Liver (tissue), 8 donors: ENCODE measurements at regions not wholly inside any gene's neighbourhood (a gene's known extent, or its start where the extent isn't known, plus 50 kb on each side); places are given as distances from the start of the nearest gene placed in this dataset.

Experiments used
- DNase-seq: peaks from one replicate; pipeline ENCODE4 v3.0.0-alpha.2; 2017; ENCODE audit warnings: low spot score
- H3K27ac ChIP-seq, 2 donors: one replicate each; pipeline ENCODE4 v1.7.0; 2013; ENCODE audit warnings: inconsistent platforms in 2 of 2, low read length in 2 of 2, control low read depth in 1 of 2, low read depth in 1 of 2, mild to moderate bottlenecking in 1 of 2
- H3K27me3 ChIP-seq, 4 donors: one replicate each; pipeline versions ENCODE4 v1.6.1 to v1.7.0; 2013; ENCODE audit warnings: low read length in 3 of 4, inconsistent platforms in 1 of 4, mild to moderate bottlenecking in 1 of 4, moderate library complexity in 1 of 4; ENCODE audit not compliant: control insufficient read depth in 4 of 4, insufficient read depth in 4 of 4
- H3K36me3 ChIP-seq, 4 donors: one replicate each; pipeline versions ENCODE4 v1.6.1 to v1.7.0; 2013; ENCODE audit warnings: low read length in 3 of 4, mild to moderate bottlenecking in 3 of 4, low read depth in 1 of 4, moderate library complexity in 1 of 4; ENCODE audit not compliant: control insufficient read depth in 4 of 4, insufficient read depth in 3 of 4
- H3K4me1 ChIP-seq, 4 donors: one replicate each; pipeline versions ENCODE4 v1.6.1 to v1.7.0; 2013; ENCODE audit warnings: low read length in 3 of 4, mild to moderate bottlenecking in 3 of 4, moderate library complexity in 1 of 4; ENCODE audit not compliant: control insufficient read depth in 4 of 4, insufficient read depth in 4 of 4
- H3K4me3 ChIP-seq, 3 donors: one replicate each; pipeline versions ENCODE4 v1.6.1 to v1.7.0; 2013; ENCODE audit warnings: low read length in 3 of 3, control low read depth in 1 of 3, low read depth in 1 of 3, mild to moderate bottlenecking in 1 of 3
- H3K9ac ChIP-seq, 2 donors: one replicate each; pipeline ENCODE4 v1.7.0; 2013; ENCODE audit warnings: low read length in 2 of 2, mild to moderate bottlenecking in 2 of 2, moderate library complexity in 2 of 2, control low read depth in 1 of 2, low read depth in 1 of 2
- H3K9me3 ChIP-seq, 4 donors: one replicate each; pipeline versions ENCODE4 v1.6.1 to v1.7.0; 2013; ENCODE audit warnings: low read length in 3 of 4; ENCODE audit not compliant: control insufficient read depth in 4 of 4
- EGR1 ChIP-seq, 2 donors: IDR thresholded peaks; 2 replicates each; pipeline ENCODE4 v1.6.1; 2016 to 2018; ENCODE audit warnings: antibody characterized with exemption in 2 of 2, low read depth in 2 of 2
- FOXA1 ChIP-seq: IDR thresholded peaks from 2 replicates; pipeline ENCODE4 v1.6.1; 2016; ENCODE audit warnings: antibody characterized with exemption
- FOXA2 ChIP-seq: IDR thresholded peaks from 2 replicates; pipeline ENCODE4 v1.6.1; 2016; ENCODE audit warnings: antibody characterized with exemption
- GABPA ChIP-seq, 2 donors: IDR thresholded peaks in 1 of 2; conservative IDR thresholded peaks in 1 of 2; 2 replicates each; pipeline ENCODE4 v1.6.1; 2016; ENCODE audit warnings: antibody characterized with exemption in 2 of 2, mild to moderate bottlenecking in 1 of 2, moderate library complexity in 1 of 2
- HNF4A ChIP-seq, 2 donors: conservative IDR thresholded peaks; 2 replicates each; pipeline ENCODE4 v1.6.1; 2016; ENCODE audit warnings: antibody characterized with exemption in 2 of 2, mild to moderate bottlenecking in 2 of 2
- HNF4G ChIP-seq: IDR thresholded peaks from 2 replicates; pipeline ENCODE4 v1.6.1; 2016; ENCODE audit warnings: antibody characterized with exemption
- JUND ChIP-seq, 2 donors: IDR thresholded peaks; 2 replicates each; pipeline ENCODE4 v1.6.1; 2016; ENCODE audit warnings: antibody characterized with exemption in 2 of 2
- RAD21 ChIP-seq, 2 donors: IDR thresholded peaks; 2 replicates each; pipeline ENCODE4 v1.6.1; 2016; ENCODE audit warnings: antibody characterized with exemption in 2 of 2, mild to moderate bottlenecking in 2 of 2
- RXRA ChIP-seq, 2 donors: IDR thresholded peaks; 2 replicates each; pipeline ENCODE4 v1.6.1; 2017 to 2018; ENCODE audit warnings: antibody characterized with exemption in 2 of 2, mild to moderate bottlenecking in 1 of 2
- SP1 ChIP-seq: IDR thresholded peaks from 2 replicates; pipeline ENCODE4 v1.6.1; 2018; ENCODE audit warnings: antibody characterized with exemption, mild to moderate bottlenecking
- TAF1 ChIP-seq: conservative IDR thresholded peaks from 2 replicates; pipeline ENCODE4 v1.6.1; 2016; ENCODE audit warnings: antibody characterized with exemption, mild to moderate bottlenecking
- YY1 ChIP-seq: IDR thresholded peaks from 2 replicates; pipeline ENCODE4 v1.6.1; 2016; ENCODE audit warnings: antibody characterized with exemption, mild to moderate bottlenecking
- WGBS: extraction: QIAGEN DNeasy Blood & Tissue Kit; methylation state at CpG from one replicate; pipeline ENCODE4 v1.1.7; 2013; 5-methylcytosine and 5-hydroxymethylcytosine counted together
- TF ChIP-seq, protein P1 (sequence below): IDR thresholded peaks from 2 replicates; pipeline ENCODE4 v1.6.1; 2016; ENCODE audit warnings: antibody characterized with exemption
- TF ChIP-seq, protein P2 (sequence below): fragments of 150-350 bp; IDR thresholded peaks from 2 replicates; pipeline ENCODE4 v1.5.1; 2017; ENCODE audit warnings: improper control_type of control experiment, low read depth, low read length; ENCODE audit not compliant: missing input control
- TF ChIP-seq, protein P3 (sequence below): IDR thresholded peaks from 2 replicates; pipeline ENCODE4 v1.6.1; 2016; ENCODE audit warnings: antibody characterized with exemption
- TF ChIP-seq, protein P4 (sequence below): IDR thresholded peaks from 2 replicates; pipeline ENCODE4 v1.6.1; 2016; ENCODE audit warnings: antibody characterized with exemption
- donor health status: healthy.
- donor health status: healthy.
- donor health status: healthy.
- donor health status: healthy.
- donor health status: healthy.

DNA sequence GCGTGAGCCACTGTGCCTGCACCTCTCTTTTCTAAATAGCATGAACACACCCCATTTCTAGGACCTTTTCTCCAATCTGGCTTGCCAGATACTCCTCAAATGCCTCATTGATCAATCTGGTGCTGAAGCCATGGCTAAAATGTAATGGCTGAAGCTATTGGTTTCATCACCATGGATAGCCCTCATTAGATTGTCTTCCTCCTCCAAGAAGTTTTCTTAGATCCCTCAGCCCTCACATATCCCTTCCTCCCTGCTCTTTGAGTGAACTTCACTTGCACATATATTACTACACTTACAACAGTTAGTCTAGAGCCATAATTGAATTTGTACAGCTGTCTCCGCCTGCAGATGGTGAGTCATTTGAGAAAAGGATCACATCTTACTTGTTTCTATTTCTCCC lies 77.9 kb upstream of the TOX3 start (continued):
- TF ChIP-seq, protein P1, sequence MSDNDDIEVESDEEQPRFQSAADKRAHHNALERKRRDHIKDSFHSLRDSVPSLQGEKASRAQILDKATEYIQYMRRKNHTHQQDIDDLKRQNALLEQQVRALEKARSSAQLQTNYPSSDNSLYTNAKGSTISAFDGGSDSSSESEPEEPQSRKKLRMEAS = no peak

DNA sequence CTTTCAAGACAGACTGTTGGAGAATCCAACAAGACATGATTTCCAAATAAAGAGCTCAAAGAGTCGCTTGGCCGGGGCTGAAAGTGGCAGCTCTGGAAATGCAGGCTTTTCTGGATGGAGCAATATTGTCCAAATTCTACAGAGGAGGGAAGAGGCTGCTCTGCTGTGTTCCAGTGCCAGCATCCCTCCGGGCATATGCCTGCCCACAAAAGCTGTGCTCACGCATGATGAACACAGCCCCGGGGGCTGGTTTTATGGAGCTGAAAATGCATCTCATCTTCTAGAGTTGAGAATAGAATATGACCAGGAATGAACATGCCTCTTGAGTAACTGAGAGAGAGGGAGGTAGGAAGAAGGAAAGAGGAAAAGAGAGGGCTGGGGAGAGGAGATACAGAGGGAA lies 74.7 kb upstream of the TOX3 start:
- no peak for DNase-seq
- Histone ChIP-seq H3K4me1 (no peaks in the 10 kb centered on the region), H3K36me3 (no peaks in the 10 kb centered on the region), H3K9ac (no peak overlapping the region), H3K27me3 (no peaks in the 10 kb centered on the region), H3K4me3 (no peak overlapping the region), H3K27ac (no peak overlapping the region), H3K9me3 (no peaks in the 10 kb centered on the region)
- TF ChIP-seq, protein P2, sequence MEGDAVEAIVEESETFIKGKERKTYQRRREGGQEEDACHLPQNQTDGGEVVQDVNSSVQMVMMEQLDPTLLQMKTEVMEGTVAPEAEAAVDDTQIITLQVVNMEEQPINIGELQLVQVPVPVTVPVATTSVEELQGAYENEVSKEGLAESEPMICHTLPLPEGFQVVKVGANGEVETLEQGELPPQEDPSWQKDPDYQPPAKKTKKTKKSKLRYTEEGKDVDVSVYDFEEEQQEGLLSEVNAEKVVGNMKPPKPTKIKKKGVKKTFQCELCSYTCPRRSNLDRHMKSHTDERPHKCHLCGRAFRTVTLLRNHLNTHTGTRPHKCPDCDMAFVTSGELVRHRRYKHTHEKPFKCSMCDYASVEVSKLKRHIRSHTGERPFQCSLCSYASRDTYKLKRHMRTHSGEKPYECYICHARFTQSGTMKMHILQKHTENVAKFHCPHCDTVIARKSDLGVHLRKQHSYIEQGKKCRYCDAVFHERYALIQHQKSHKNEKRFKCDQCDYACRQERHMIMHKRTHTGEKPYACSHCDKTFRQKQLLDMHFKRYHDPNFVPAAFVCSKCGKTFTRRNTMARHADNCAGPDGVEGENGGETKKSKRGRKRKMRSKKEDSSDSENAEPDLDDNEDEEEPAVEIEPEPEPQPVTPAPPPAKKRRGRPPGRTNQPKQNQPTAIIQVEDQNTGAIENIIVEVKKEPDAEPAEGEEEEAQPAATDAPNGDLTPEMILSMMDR = no peak
- TF ChIP-seq EGR1 (IDR thresholded peaks at IDR 0.05; ENCODE audit: low read depth in 2 of 2) (no peak), RXRA (IDR thresholded peaks at IDR 0.05) (no peak), SP1 (no peak), YY1 (no peak)
- TF ChIP-seq, protein P1 = no peak
- WGBS = 94% methylated on average over 5 of the region's 5 CpGs

DNA sequence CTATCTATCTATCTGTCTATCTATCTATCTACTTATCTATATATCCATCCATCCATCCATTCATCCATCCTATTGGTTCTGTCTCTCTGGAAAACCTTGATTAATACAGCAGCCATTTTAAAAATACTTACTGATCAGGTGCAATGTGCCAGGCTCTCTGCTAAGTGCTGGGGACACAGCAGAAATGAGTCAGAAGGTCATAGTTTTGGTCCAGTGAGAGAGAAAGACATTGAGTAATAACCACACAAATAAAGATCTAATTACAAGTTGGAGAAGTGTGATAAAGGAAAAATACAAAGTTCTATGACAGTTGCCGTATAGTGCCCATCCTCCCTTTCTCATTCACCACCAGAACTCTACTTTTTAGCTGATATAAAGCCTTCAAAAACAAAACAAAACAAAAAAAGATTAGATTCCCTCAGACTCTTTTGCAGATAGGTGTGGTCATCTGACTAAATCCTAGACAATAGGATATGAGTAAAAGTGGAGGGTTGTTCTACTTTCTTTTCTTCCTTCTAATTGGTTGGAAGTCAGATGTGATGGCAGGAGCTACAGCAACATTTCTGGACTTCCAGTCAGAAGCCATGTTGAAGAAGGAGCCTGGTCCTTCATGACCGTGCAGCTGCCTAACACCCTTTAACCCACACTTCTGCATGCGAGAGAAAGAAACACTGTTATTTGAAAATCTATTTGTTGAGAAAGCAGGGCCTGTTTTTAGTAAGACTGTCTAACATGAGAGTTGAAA lies 72.0 kb upstream of the TOX3 start:
- no peak overlapping the region for H3K27ac ChIP-seq
- H3K27me3 ChIP-seq = no peaks in the 10 kb centered on the region
- no peak for DNase-seq
- H3K36me3 ChIP-seq = no peaks in the 10 kb centered on the region
- TF ChIP-seq FOXA1 = no peak
- TF ChIP-seq, protein P2 = no peak
- TF ChIP-seq HNF4A (conservative IDR thresholded peaks at IDR 0.05) = peak in 1 of 2 donors; percentile 38
- TF ChIP-seq YY1 = peak; percentile 27
- peak in 1 of 2 donors; percentile 41 for TF ChIP-seq JUND (IDR thresholded peaks at IDR 0.05)
- no peaks in the 10 kb centered on the region for H3K4me1 ChIP-seq
- H3K9me3 ChIP-seq = no peaks in the 10 kb centered on the region
- H3K9ac ChIP-seq = no peak overlapping the region
- H3K4me3 ChIP-seq = no peak overlapping the region
- WGBS = 65% methylated on average over 3 of the region's 3 CpGs

DNA sequence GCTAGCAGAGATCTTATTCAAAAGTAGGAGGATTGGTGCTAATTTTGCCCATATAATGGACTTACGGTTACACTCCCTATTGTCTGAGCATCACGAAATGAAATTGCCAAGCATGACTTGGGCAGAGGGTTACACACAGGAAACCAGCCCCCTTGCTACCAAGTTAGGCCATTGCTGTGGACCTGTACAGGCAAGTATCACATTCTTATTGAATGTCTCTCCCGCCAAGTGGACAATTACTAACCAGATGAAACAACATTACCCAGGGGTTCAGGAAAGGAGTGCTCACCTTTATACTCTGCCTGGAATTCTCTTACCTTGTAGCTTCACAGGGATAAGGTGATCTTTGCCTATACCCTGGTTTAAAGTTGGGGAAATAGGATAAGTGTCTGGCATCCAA lies 70.6 kb upstream of the TOX3 start:
- Histone ChIP-seq H3K9me3 (no peaks in the 10 kb centered on the region), H3K4me1 (peaks cover 0 to under 1% (median 0%) of the 10 kb centered on the region in 4 donors), H3K36me3 (no peaks in the 10 kb centered on the region), H3K27me3 (no peaks in the 10 kb centered on the region), H3K9ac (no peak overlapping the region), H3K27ac (no peak overlapping the region), H3K4me3 (no peak overlapping the region)
- DNase-seq = no peak
- TF ChIP-seq EGR1 (IDR thresholded peaks at IDR 0.05; ENCODE audit: low read depth in 2 of 2) = no peak
- TF ChIP-seq, protein P1 = no peak
- TF ChIP-seq FOXA1 = no peak
- TF ChIP-seq FOXA2 = no peak
- TF ChIP-seq, protein P3, sequence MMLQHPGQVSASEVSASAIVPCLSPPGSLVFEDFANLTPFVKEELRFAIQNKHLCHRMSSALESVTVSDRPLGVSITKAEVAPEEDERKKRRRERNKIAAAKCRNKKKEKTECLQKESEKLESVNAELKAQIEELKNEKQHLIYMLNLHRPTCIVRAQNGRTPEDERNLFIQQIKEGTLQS = no peak
- TF ChIP-seq, protein P4, sequence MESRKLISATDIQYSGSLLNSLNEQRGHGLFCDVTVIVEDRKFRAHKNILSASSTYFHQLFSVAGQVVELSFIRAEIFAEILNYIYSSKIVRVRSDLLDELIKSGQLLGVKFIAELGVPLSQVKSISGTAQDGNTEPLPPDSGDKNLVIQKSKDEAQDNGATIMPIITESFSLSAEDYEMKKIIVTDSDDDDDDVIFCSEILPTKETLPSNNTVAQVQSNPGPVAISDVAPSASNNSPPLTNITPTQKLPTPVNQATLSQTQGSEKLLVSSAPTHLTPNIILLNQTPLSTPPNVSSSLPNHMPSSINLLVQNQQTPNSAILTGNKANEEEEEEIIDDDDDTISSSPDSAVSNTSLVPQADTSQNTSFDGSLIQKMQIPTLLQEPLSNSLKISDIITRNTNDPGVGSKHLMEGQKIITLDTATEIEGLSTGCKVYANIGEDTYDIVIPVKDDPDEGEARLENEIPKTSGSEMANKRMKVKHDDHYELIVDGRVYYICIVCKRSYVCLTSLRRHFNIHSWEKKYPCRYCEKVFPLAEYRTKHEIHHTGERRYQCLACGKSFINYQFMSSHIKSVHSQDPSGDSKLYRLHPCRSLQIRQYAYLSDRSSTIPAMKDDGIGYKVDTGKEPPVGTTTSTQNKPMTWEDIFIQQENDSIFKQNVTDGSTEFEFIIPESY = no peak
- TF ChIP-seq GABPA (IDR thresholded peaks at IDR 0.05 in 1 of 2, conservative IDR thresholded peaks at IDR 0.05 in 1 of 2) = no peak
- TF ChIP-seq JUND (IDR thresholded peaks at IDR 0.05) = no peak
- no peak for TF ChIP-seq TAF1
- no peak for TF ChIP-seq HNF4A (conservative IDR thresholded peaks at IDR 0.05)
- TF ChIP-seq RXRA (IDR thresholded peaks at IDR 0.05) = no peak
- no peak for TF ChIP-seq HNF4G
- no peak for TF ChIP-seq RAD21 (IDR thresholded peaks at IDR 0.05)
- WGBS = 62% methylated on average over 3 of the region's 3 CpGs
